HEK293T (cell line): ENCODE measurements at regions not wholly inside any gene's neighbourhood (a gene's known extent, or its start where the extent isn't known, plus 50 kb on each side); places are given as distances from the start of the nearest gene placed in this dataset.

Experiments used
- CTCF ChIA-PET: fragments of 350-600 bp; formaldehyde crosslinking; extraction: SDS; loops from one replicate; lab custom pipeline; 2021; ENCODE audit warnings: antibody characterized with exemption, inconsistent platforms; lab: Yijun Ruan, JAX
- POLR2A ChIA-PET: fragments of 350-600 bp; formaldehyde crosslinking; extraction: SDS; loops from one replicate; lab custom pipeline; 2020; ENCODE audit warnings: antibody characterized with exemption, inconsistent platforms; lab: Yijun Ruan, JAX
- DNase-seq: peaks from one replicate; pipeline ENCODE4 v3.0.0; 2012; ENCODE audit warnings: mixed read lengths; ENCODE audit errors: extremely low spot score
- ARNT ChIP-seq: fragments of 450-650 bp; IDR thresholded peaks from 2 replicates; pipeline ENCODE4 v1.6.1; 2017; ENCODE audit warnings: mild to moderate bottlenecking
- BHLHE40 ChIP-seq: fragments of 450-650 bp; IDR thresholded peaks from 2 replicates; pipeline ENCODE4 v1.6.1; 2016; ENCODE audit warnings: mild to moderate bottlenecking, moderate library complexity, borderline replicate concordance
- CTBP1 ChIP-seq: fragments of 450-650 bp; IDR thresholded peaks from 2 replicates; pipeline ENCODE4 v1.6.1; 2016; ENCODE audit warnings: borderline replicate concordance
- ELF4 ChIP-seq: fragments of 450-650 bp; IDR thresholded peaks from 2 replicates; pipeline ENCODE4 v1.6.1; 2017; ENCODE audit warnings: antibody characterized with exemption
- FOXA1 ChIP-seq: fragments of 450-650 bp; IDR thresholded peaks from 2 replicates; pipeline ENCODE4 v1.6.1; 2016; ENCODE audit warnings: mild to moderate bottlenecking
- FOXK2 ChIP-seq: fragments of 450-650 bp; IDR thresholded peaks from 2 replicates; pipeline ENCODE4 v1.6.1; 2016; ENCODE audit warnings: mild to moderate bottlenecking
- FOXM1 ChIP-seq: fragments of 450-650 bp; IDR thresholded peaks from 2 replicates; pipeline ENCODE4 v1.6.1; 2017; ENCODE audit warnings: mild to moderate bottlenecking, borderline replicate concordance
- HDGF ChIP-seq: fragments of 450-650 bp; IDR thresholded peaks from 2 replicates; pipeline ENCODE4 v1.6.1; 2017; ENCODE audit warnings: antibody characterized with exemption, borderline replicate concordance
- L3MBTL2 ChIP-seq: fragments of 450-650 bp; conservative IDR thresholded peaks from 2 replicates; pipeline ENCODE4 v1.6.1; 2016; ENCODE audit warnings: mild to moderate bottlenecking
- LEF1 ChIP-seq: fragments of 450-650 bp; IDR thresholded peaks from 2 replicates; pipeline ENCODE4 v1.6.1; 2017; ENCODE audit warnings: mild to moderate bottlenecking, borderline replicate concordance
- NFRKB ChIP-seq: fragments of 450-650 bp; IDR thresholded peaks from 2 replicates; pipeline ENCODE4 v1.6.1; 2016; ENCODE audit warnings: mild to moderate bottlenecking, moderate library complexity
- PKNOX1 ChIP-seq: fragments of 450-650 bp; IDR thresholded peaks from 2 replicates; pipeline ENCODE4 v1.6.1; 2016
- SP1 ChIP-seq: fragments of 450-650 bp; IDR thresholded peaks from 2 replicates; pipeline ENCODE4 v1.6.1; 2017
- SUZ12 ChIP-seq: fragments of 450-650 bp; IDR thresholded peaks from 2 replicates; pipeline ENCODE4 v1.6.1; 2016; ENCODE audit warnings: mild to moderate bottlenecking
- TARDBP ChIP-seq: fragments of 450-650 bp; IDR thresholded peaks from 2 replicates; pipeline ENCODE4 v1.6.1; 2016
- ZNF384 ChIP-seq: fragments of 450-650 bp; IDR thresholded peaks from 2 replicates; pipeline ENCODE4 v1.6.1; 2016

- TF ChIP-seq CTBP1 (no peak), ZNF384 (no peak), LEF1 (no peak), SUZ12 (no peak), SP1 (no peak), TARDBP (no peak), FOXM1 (no peak), BHLHE40 (no peak), HDGF (no peak), ELF4 (no peak)
- POLR2A ChIA-PET = interaction anchor here (1.1 kb wide), 1 partner anchor 19 kb away, joined by 3 read pairs; no protein-coding TSS in a partner anchor
- DNase-seq = no peak
- CTCF ChIA-PET = no interaction called here
These were observed 427.9 kb downstream of the PLCL1 start for GRCh38 chr2:198232281-198232680.

- no peak for DNase-seq
- TF ChIP-seq ARNT (no peak), SP1 (no peak)
- CTCF ChIA-PET = no interaction called here
- POLR2A ChIA-PET = interaction anchor here (1.1 kb wide), 1 partner anchor 20 kb away, joined by 3 read pairs; no protein-coding TSS in a partner anchor
These were observed 427.2 kb downstream of the PLCL1 start for GRCh38 chr2:198231562-198231961.

GRCh38 chr2:198220763-198221610 is 416.6 kb downstream of the PLCL1 start:
- DNase-seq = no peak
- CTCF ChIA-PET = no interaction called here
- TF ChIP-seq ZNF384 = no peak
- TF ChIP-seq CTBP1 = no peak
- no peak for TF ChIP-seq SP1
- no peak for TF ChIP-seq ELF4
- no peak for TF ChIP-seq ARNT
- TF ChIP-seq HDGF = no peak
- TF ChIP-seq LEF1 = no peak
- no peak for TF ChIP-seq BHLHE40
- no peak for TF ChIP-seq NFRKB
- TF ChIP-seq TARDBP = no peak
- TF ChIP-seq FOXM1 = no peak
- TF ChIP-seq L3MBTL2 = no peak
- no peak for TF ChIP-seq FOXA1
- TF ChIP-seq SUZ12 = no peak
- POLR2A ChIA-PET = no interaction called here

GRCh38 chr2:198219292-198219691 is 414.9 kb downstream of the PLCL1 start:
- ChIA-PET CTCF (no interaction called here), POLR2A (no interaction called here)
- TF ChIP-seq CTBP1 = no peak
- TF ChIP-seq PKNOX1 = no peak
- no peak for TF ChIP-seq ZNF384
- TF ChIP-seq ARNT = no peak
- no peak for TF ChIP-seq L3MBTL2
- no peak for TF ChIP-seq FOXK2
- TF ChIP-seq BHLHE40 = no peak
- TF ChIP-seq HDGF = no peak
- no peak for TF ChIP-seq ELF4
- no peak for TF ChIP-seq NFRKB
- TF ChIP-seq FOXM1 = no peak
- no peak for TF ChIP-seq LEF1
- no peak for TF ChIP-seq TARDBP
- no peak for TF ChIP-seq SUZ12
- TF ChIP-seq SP1 = no peak
- TF ChIP-seq FOXA1 = no peak
- DNase-seq = no peak

GRCh38 chr2:198214114-198214596 is 409.8 kb downstream of the PLCL1 start:
- POLR2A ChIA-PET = no interaction called here
- CTCF ChIA-PET = no interaction called here
- no peak for TF ChIP-seq CTBP1
- no peak for TF ChIP-seq SUZ12
- TF ChIP-seq FOXA1 = no peak
- no peak for DNase-seq

- TF ChIP-seq ELF4 = no peak
- TF ChIP-seq LEF1 = no peak
- no peak for TF ChIP-seq BHLHE40
- no peak for TF ChIP-seq FOXK2
- CTCF ChIA-PET = no interaction called here
- POLR2A ChIA-PET = no interaction called here
- DNase-seq = no peak
These were observed 408.9 kb downstream of the PLCL1 start for GRCh38 chr2:198213253-198213652.

GRCh38 chr2:198211706-198212105 is 407.3 kb downstream of the PLCL1 start:
- POLR2A ChIA-PET = no interaction called here
- no peak for TF ChIP-seq FOXK2
- CTCF ChIA-PET = no interaction called here
- no peak for DNase-seq

GRCh38 chr2:198203336-198204069 is 399.1 kb downstream of the PLCL1 start:
- ChIA-PET POLR2A (no interaction called here), CTCF (no interaction called here)
- no peak for DNase-seq
- TF ChIP-seq FOXK2 = no peak
- TF ChIP-seq ELF4 = no peak
- no peak for TF ChIP-seq CTBP1
- TF ChIP-seq FOXA1 = no peak
- TF ChIP-seq TARDBP = no peak
- TF ChIP-seq FOXM1 = no peak
- TF ChIP-seq PKNOX1 = no peak
- TF ChIP-seq ARNT = no peak
- no peak for TF ChIP-seq SUZ12
- no peak for TF ChIP-seq HDGF
- TF ChIP-seq NFRKB = no peak
- TF ChIP-seq L3MBTL2 = no peak
- no peak for TF ChIP-seq ZNF384
- no peak for TF ChIP-seq LEF1
- TF ChIP-seq SP1 = no peak
- TF ChIP-seq BHLHE40 = no peak
